Upper lobe of left lung (tissue), 6 donors: ENCODE measurements at regions not wholly inside any gene's neighbourhood (a gene's known extent, or its start where the extent isn't known, plus 50 kb on each side); places are given as distances from the start of the nearest gene placed in this dataset.
"Not testable (repeated sequence)": the region's sequence is repeated elsewhere in the genome, so short reads cannot be mapped to it uniquely, and the experiment has no call there.

ENCODE experiments used
- ATAC-seq, 2 donors: fragments of 200-7000 bp; cut with Tn5 transposase; one replicate each; pipeline ENCODE4 v1.9.1; 2022; ENCODE audit warnings: mild to moderate bottlenecking in 2 of 2, moderate library complexity in 2 of 2; ENCODE audit not compliant: low FRiP score in 2 of 2
- DNase-seq, 2 donors: peaks; one replicate each; pipeline ENCODE4 v3.0.0-alpha.2; 2019 to 2020
- H3K27ac ChIP-seq, 4 donors: fragments of 200-600 bp; sonication (generic); one replicate each; pipeline ENCODE4 v1.5.1; 2016 to 2019
- H3K27me3 ChIP-seq, 4 donors: fragments of 200-600 bp; sonication (generic); one replicate each; pipeline ENCODE4 v1.5.1; 2017 to 2019
- H3K36me3 ChIP-seq, 4 donors: fragments of 200-600 bp; sonication (generic); one replicate each; pipeline ENCODE4 v1.5.1; 2016 to 2019
- H3K4me1 ChIP-seq, 4 donors: fragments of 200-600 bp; sonication (generic); one replicate each; pipeline ENCODE4 v1.5.1; 2018 to 2019
- H3K4me3 ChIP-seq, 4 donors: fragments of 200-600 bp; sonication (generic); one replicate each; pipeline ENCODE4 v1.5.1; 2017 to 2019; ENCODE audit warnings: mild to moderate bottlenecking in 2 of 4, moderate library complexity in 1 of 4
- H3K9me3 ChIP-seq, 4 donors: fragments of 200-600 bp; sonication (generic); one replicate each; pipeline ENCODE4 v1.5.1; 2018 to 2019
- CTCF ChIP-seq, 6 experiments: fragments of 450-650 bp in 4 of 6; fragments of 200-600 bp in 2 of 6; sonication (generic) in 2 of 6; IDR thresholded peaks; one replicate each; pipeline ENCODE4 v1.5.1; 2016 to 2019; ENCODE audit warnings: antibody characterized with exemption in 6 of 6
- EP300 ChIP-seq, 4 donors: sonication (generic); formaldehyde crosslinking; IDR thresholded peaks; one replicate each; pipeline ENCODE4 v1.5.1; 2017; ENCODE audit warnings: antibody characterized with exemption in 4 of 4, control low read depth in 2 of 4
- POLR2A ChIP-seq, 4 donors: fragments of 450-650 bp; IDR thresholded peaks; one replicate each; pipeline ENCODE4 v1.5.1; 2016 to 2017; ENCODE audit warnings: antibody characterized with exemption in 4 of 4, mild to moderate bottlenecking in 2 of 4
- POLR2AphosphoS5 ChIP-seq, 2 donors: sonication (generic); formaldehyde crosslinking; IDR thresholded peaks; one replicate each; pipeline ENCODE4 v1.5.1; 2017; ENCODE audit warnings: antibody characterized with exemption in 2 of 2
- WGBS, 2 donors: methylation state at CpG; one replicate each; pipeline ENCODE4 v1.1.5; 2017 to 2018; 5-methylcytosine and 5-hydroxymethylcytosine counted together
- donor health status: DM: no; HTN: no; CAD: no; lungs with moderate emphysema.
- donor health status: DM: no; HTN: yes; CAD: no; lungs with severe emphysema.

GRCh38 chr13:37968555-37968954 lies 99.0 kb upstream of the TRPC4 start:
- no peaks in the 10 kb centered on the region for H3K4me1 ChIP-seq
- no peak overlapping the region for H3K4me3 ChIP-seq
- DNase-seq (no peak), ATAC-seq (no peak)
- H3K27ac ChIP-seq: no peak overlapping the region
- H3K9me3 ChIP-seq: no peaks in the 10 kb centered on the region
- no peaks in the 10 kb centered on the region for H3K36me3 ChIP-seq
- 62 to 89% methylated on average over 2 of the region's 2 CpGs for WGBS, 2 donors
- H3K27me3 ChIP-seq: no peaks in the 10 kb centered on the region
- TF ChIP-seq POLR2AphosphoS5 (IDR thresholded peaks at IDR 0.05): no peak
- TF ChIP-seq EP300 (IDR thresholded peaks at IDR 0.05): no peak
- TF ChIP-seq POLR2A (IDR thresholded peaks at IDR 0.05): no peak

DNA sequence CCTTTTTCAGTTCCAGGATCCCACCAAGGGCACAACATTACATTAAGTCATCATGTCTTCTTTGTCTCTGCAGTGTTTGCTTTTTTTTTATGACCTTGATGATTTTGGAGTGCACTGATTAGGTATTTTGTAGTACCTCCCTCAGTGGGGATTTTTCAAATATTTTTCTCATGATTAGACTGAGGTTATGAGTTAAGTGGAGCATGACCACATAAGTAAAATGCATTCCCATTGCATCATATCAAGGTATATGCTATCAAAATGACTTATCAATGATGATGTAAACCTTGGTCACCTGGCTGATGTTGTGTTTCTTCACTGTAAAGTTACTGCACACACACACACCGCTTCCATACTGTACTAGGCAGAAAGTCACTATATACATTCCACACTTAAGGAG lies 96.7 kb upstream of the TRPC4 start:
- no peaks in the 10 kb centered on the region for H3K36me3 ChIP-seq
- 93 to 100% methylated on average over 1 of the region's 1 CpG for WGBS, 2 donors
- DNase-seq: no peak
- no peaks in the 10 kb centered on the region for H3K9me3 ChIP-seq
- H3K4me1 ChIP-seq: no peaks in the 10 kb centered on the region
- TF ChIP-seq POLR2AphosphoS5 (IDR thresholded peaks at IDR 0.05): no peak
- no peak for TF ChIP-seq EP300 (IDR thresholded peaks at IDR 0.05)
- ATAC-seq: no peak
- H3K4me3 ChIP-seq: no peak overlapping the region
- H3K27ac ChIP-seq: no peak overlapping the region
- no peaks in the 10 kb centered on the region for H3K27me3 ChIP-seq

GRCh38 chr13:37960427-37960826 lies 90.9 kb upstream of the TRPC4 start:
- H3K27me3 ChIP-seq: no peaks in the 10 kb centered on the region
- ATAC-seq (no peak), DNase-seq (no peak)
- H3K4me1 ChIP-seq: no peaks in the 10 kb centered on the region
- 76 to 83% methylated on average over 1 of the region's 1 CpG for WGBS, 2 donors
- no peaks in the 10 kb centered on the region for H3K9me3 ChIP-seq
- TF ChIP-seq POLR2A (IDR thresholded peaks at IDR 0.05) (no peak), POLR2AphosphoS5 (IDR thresholded peaks at IDR 0.05) (no peak), CTCF (IDR thresholded peaks at IDR 0.05) (no peak), EP300 (IDR thresholded peaks at IDR 0.05) (no peak)
- H3K36me3 ChIP-seq: no peaks in the 10 kb centered on the region
- no peak overlapping the region for H3K27ac ChIP-seq
- no peak overlapping the region for H3K4me3 ChIP-seq

GRCh38 chr13:37959284-37959683 lies 89.7 kb upstream of the TRPC4 start:
- H3K4me1 ChIP-seq: no peaks in the 10 kb centered on the region
- WGBS, 2 donors: 87 to 93% methylated on average over 5 of the region's 5 CpGs

DNA sequence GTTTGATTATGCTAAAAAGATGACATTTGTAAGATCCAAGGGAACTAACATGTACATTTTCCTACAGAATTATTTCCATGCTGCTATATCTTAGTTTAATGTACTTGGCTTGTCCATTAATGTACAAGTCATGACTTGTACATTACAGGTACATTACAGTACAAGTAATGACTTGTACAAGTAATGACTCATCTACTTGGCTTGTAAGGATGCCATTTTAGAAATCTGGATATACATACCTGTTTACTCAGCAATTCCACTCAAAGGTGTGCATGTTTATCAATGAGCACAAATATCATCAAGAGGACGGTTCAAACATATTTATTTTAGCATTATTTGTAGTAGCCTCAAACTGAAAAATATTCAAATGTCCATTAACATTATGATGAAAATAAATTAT lies 87.0 kb upstream of the TRPC4 start:
- Histone ChIP-seq H3K4me3 (no peak overlapping the region), H3K9me3 (no peaks in the 10 kb centered on the region), H3K27me3 (no peaks in the 10 kb centered on the region), H3K4me1 (no peaks in the 10 kb centered on the region), H3K36me3 (no peaks in the 10 kb centered on the region), H3K27ac (no peak overlapping the region)
- ATAC-seq: no peak
- no peak for DNase-seq
- WGBS, 2 donors: 78 to 90% methylated on average over 1 of the region's 1 CpG
- TF ChIP-seq CTCF (IDR thresholded peaks at IDR 0.05) (no peak), POLR2A (IDR thresholded peaks at IDR 0.05) (no peak), POLR2AphosphoS5 (IDR thresholded peaks at IDR 0.05) (no peak), EP300 (IDR thresholded peaks at IDR 0.05) (no peak)

More at GRCh38 chr13:37959284-37959683, 89.7 kb upstream of the TRPC4 start:
- no peak for DNase-seq
- H3K4me3 ChIP-seq: no peak overlapping the region
- H3K9me3 ChIP-seq: no peaks in the 10 kb centered on the region
- ATAC-seq: no peak
- H3K27me3 ChIP-seq: no peaks in the 10 kb centered on the region
- TF ChIP-seq POLR2AphosphoS5 (IDR thresholded peaks at IDR 0.05) (no peak), CTCF (IDR thresholded peaks at IDR 0.05) (no peak), POLR2A (IDR thresholded peaks at IDR 0.05) (no peak), EP300 (IDR thresholded peaks at IDR 0.05) (no peak)
- no peaks in the 10 kb centered on the region for H3K36me3 ChIP-seq
- no peak overlapping the region for H3K27ac ChIP-seq

- 87 to 91% methylated on average over 9 of the region's 9 CpGs for WGBS, 2 donors
- not testable (repeated sequence) for H3K27me3 ChIP-seq, DNase-seq, H3K4me3 ChIP-seq, ATAC-seq, H3K36me3 ChIP-seq, H3K27ac ChIP-seq, H3K9me3 ChIP-seq, H3K4me1 ChIP-seq
Observed at GRCh38 chr13:37954597-37954996, 85.0 kb upstream of the TRPC4 start.
